Activated naive CD8-positive, alpha-beta T cell treated with anti-CD3 and anti-CD28 coated beads, Interleukin-2, amount 50 U/mL, for 24 hours (primary cell): ENCODE measurements at regions not wholly inside any gene's neighbourhood (a gene's known extent, or its start where the extent isn't known, plus 50 kb on each side); places are given as distances from the start of the nearest gene placed in this dataset.
"Not testable (repeated sequence)": the region's sequence is repeated elsewhere in the genome, so short reads cannot be mapped to it uniquely, and the experiment has no call there.

ENCODE experiments used
- ATAC-seq: fragments of 150-1000 bp; cut with Tn5 transposase; one replicate; pipeline ENCODE4 v1.10.0; 2021
- DNase-seq: peaks from one replicate; pipeline ENCODE4 v3.0.0; 2021
- H3K27ac Mint-ChIP-seq: one replicate; pipeline ENCODE4 v1.8.0; 2021; ENCODE audit warnings: mild to moderate bottlenecking, mixed read lengths
- H3K27me3 Mint-ChIP-seq: one replicate; pipeline ENCODE4 v1.8.0; 2021; ENCODE audit warnings: mixed read lengths
- H3K36me3 Mint-ChIP-seq: one replicate; pipeline ENCODE4 v1.8.0; 2021; ENCODE audit warnings: low read depth, mixed read lengths
- H3K4me1 Mint-ChIP-seq: one replicate; pipeline ENCODE4 v1.8.0; 2021; ENCODE audit warnings: mixed read lengths
- H3K4me3 Mint-ChIP-seq: one replicate; pipeline ENCODE4 v1.8.0; 2021; ENCODE audit warnings: mild to moderate bottlenecking, moderate library complexity, mixed read lengths
- H3K9me3 Mint-ChIP-seq: one replicate; pipeline ENCODE4 v1.8.0; 2021; ENCODE audit warnings: mixed read lengths

DNA sequence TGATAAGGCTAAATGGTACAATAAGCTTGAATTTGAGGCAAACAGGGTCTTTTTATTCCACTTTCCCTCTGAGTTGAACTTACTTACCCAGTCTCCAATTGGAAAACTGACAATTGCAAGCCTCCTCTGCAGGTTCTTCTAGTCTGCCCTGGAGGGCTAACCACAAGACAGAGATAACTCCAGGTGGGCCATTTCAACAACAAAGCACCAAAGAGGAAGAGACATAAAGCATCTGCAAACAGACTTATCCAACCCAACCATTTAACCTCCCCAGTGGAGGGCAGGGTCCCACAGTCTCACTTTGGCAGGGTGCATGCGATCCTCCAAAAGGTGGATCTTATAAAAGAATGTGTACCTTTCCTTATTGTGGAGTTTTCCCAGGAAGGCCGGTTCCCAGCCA, 525.8 kb downstream of the DIPK2A start:
- H3K27me3 Mint-ChIP-seq = no peaks in the 10 kb centered on the region
- H3K36me3 Mint-ChIP-seq = no peaks in the 10 kb centered on the region
- no peak for ATAC-seq
- H3K4me1 Mint-ChIP-seq = no peaks in the 10 kb centered on the region
- H3K4me3 Mint-ChIP-seq = no peak overlapping the region
- H3K27ac Mint-ChIP-seq = no peak overlapping the region
- no peak for DNase-seq
- no peaks in the 10 kb centered on the region for H3K9me3 Mint-ChIP-seq

DNA sequence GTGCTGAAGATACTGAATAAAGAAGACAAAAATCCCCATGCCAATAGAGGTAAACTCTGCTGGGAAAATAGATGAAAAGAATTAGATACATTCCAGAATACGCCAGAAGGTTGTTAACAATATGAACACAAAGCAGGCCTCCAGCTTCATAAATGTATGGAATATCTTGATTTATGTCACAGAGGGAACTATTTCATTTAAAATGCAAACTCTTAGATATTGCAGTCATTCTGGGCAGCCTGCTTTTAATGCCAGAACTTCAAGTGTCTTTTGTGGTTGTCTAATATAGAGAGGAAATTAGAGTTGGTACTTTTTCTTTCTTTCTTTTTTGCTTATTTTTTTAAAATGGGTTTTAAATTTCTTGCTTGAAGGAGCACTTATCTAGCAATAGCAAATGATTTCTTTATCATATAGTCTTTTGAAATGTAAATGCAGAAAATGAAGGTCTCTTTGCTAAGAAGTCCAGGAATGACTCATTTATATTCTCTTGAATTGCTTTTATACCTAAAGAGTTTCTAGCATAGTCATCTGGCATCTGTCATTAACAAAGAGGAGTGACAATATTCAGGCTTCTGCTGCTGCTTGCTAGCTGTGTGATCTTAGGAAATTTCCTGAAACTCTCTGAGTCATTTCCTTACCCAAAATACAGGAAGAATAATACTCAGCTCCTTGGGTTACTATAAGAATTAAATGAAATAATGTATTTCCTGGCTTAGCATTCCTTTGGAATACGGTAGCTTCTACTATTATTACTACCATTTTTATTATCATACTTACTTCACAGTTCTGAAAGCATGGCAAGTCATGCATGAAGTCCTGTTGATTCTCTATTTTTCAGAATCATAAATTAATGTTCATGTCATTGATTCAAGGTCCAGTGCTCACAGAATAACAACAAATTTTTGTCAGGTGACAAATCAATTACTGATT, 527.6 kb downstream of the DIPK2A start:
- H3K27ac Mint-ChIP-seq = no peak overlapping the region
- no peaks in the 10 kb centered on the region for H3K4me1 Mint-ChIP-seq
- H3K9me3 Mint-ChIP-seq = no peaks in the 10 kb centered on the region
- H3K27me3 Mint-ChIP-seq = no peaks in the 10 kb centered on the region
- H3K4me3 Mint-ChIP-seq = no peak overlapping the region
- ATAC-seq (no peak), DNase-seq (no peak)
- no peaks in the 10 kb centered on the region for H3K36me3 Mint-ChIP-seq

DNA sequence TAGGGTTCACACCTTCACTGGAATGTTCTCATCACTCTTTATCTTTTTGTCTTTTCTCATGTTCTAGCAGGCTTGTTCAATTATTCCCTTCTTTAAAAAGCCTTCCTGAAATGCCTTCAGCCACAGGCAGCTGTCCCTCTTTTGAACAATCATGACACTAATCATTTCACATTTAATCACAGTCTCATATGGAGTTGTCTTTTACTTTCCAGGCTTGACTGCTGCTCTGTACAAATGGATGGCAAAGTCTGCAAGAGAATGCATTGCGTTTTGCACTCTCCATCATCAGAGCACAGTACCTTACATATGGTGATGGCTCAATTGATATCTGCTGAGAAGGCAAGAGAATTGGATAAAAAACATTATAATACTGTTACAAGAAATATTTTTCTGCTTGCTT, 529.8 kb downstream of the DIPK2A start:
- no peaks in the 10 kb centered on the region for H3K27me3 Mint-ChIP-seq
- ATAC-seq = no peak

DNA sequence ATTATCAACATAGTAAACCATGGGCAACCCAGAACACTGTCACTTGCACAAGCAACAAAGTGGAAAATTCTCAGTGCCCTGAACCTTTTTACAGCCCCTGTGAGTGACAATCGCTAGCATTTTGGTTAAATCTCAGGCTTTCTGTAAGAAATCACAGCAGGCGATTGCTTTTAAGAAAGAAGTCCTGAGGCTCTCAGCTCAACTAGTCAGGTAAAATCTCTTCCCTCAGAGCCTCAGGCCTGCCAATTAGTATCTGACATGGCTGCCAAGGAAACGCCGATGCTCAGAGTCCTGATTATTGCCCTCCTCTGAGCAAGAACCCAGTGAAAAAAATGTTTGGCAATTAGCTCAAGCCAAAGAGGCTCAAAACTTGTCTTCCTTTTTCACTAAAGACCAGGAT, 530.8 kb downstream of the DIPK2A start:
- Mint-ChIP-seq H3K27ac (no peak overlapping the region), H3K36me3 (no peaks in the 10 kb centered on the region), H3K4me3 (no peak overlapping the region), H3K4me1 (no peaks in the 10 kb centered on the region), H3K9me3 (no peaks in the 10 kb centered on the region), H3K27me3 (no peaks in the 10 kb centered on the region)
- no peak for DNase-seq
- no peak for ATAC-seq

More for the DNA sequence above, 529.8 kb downstream of the DIPK2A start:
- Mint-ChIP-seq H3K4me3 (no peak overlapping the region), H3K9me3 (no peaks in the 10 kb centered on the region), H3K36me3 (no peaks in the 10 kb centered on the region), H3K27ac (no peak overlapping the region), H3K4me1 (no peaks in the 10 kb centered on the region)
- DNase-seq = no peak

DNA sequence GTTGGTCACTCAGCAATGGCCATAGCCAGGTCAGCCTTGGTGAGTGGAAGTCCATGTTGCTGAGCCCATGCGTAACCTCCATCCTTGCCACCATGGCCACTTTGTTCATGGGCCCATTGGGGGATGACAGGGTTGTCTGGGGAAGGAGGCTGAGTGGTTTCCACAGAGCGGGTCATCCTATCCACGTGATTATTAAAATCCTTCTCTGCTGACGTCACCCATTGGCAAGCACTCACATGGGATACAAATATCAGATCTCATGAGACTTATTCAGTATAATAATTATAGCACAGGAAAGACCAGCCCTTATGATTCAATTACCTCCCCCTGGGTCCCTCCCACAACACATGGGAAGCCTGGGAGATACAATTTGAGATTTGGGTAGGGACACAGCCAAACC, 534.8 kb downstream of the DIPK2A start:
- not testable (repeated sequence) for H3K9me3 Mint-ChIP-seq, ATAC-seq, DNase-seq, H3K27ac Mint-ChIP-seq, H3K4me1 Mint-ChIP-seq, H3K27me3 Mint-ChIP-seq, H3K36me3 Mint-ChIP-seq, H3K4me3 Mint-ChIP-seq

DNA sequence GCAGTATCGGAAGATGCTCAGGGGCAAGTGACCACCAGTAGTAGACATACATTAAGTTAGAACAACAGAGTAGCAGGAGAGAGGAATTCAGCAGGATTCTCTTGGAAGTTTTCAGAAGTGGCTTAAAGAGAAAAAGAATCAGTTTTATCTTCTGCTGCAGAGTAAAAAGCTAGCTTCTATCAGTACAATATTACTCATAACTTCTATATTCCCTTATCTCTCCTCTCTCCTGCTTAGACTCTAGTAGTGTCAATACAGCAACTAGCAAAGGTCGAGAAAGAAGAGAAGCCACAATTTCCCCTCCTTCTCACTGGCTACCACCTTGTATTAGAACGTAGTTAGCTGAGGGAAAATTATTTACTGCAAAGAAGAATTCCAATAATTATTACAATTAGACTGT, 539.7 kb downstream of the DIPK2A start:
- Mint-ChIP-seq H3K27ac (no peak overlapping the region), H3K9me3 (no peaks in the 10 kb centered on the region), H3K4me3 (no peak overlapping the region), H3K36me3 (no peaks in the 10 kb centered on the region), H3K4me1 (no peaks in the 10 kb centered on the region), H3K27me3 (no peaks in the 10 kb centered on the region)
- ATAC-seq (no peak), DNase-seq (no peak)

DNA sequence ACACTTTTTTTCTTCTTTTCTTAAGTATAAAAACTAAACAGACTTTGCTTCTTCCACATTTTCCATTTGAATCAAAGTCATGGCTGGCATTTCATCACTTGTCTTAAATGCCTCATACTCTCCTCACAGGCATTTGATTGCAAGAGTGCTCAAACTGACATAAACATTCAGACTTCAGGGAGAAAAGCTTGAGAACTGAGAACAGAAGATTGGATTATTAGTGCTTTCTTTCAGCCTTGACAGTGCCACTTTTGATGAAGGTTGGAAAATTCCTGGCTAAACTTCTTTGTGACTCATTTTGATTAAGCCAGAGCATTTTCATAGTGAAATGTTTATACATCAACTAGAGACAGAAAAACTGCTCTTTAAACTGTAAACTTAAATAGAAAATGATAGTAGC, 544.4 kb downstream of the DIPK2A start:
- no peaks in the 10 kb centered on the region for H3K36me3 Mint-ChIP-seq
- H3K27me3 Mint-ChIP-seq = no peaks in the 10 kb centered on the region
- ATAC-seq = no peak
- H3K9me3 Mint-ChIP-seq = no peaks in the 10 kb centered on the region
- no peak overlapping the region for H3K27ac Mint-ChIP-seq
- no peaks in the 10 kb centered on the region for H3K4me1 Mint-ChIP-seq
- H3K4me3 Mint-ChIP-seq = no peak overlapping the region
- no peak for DNase-seq

DNA sequence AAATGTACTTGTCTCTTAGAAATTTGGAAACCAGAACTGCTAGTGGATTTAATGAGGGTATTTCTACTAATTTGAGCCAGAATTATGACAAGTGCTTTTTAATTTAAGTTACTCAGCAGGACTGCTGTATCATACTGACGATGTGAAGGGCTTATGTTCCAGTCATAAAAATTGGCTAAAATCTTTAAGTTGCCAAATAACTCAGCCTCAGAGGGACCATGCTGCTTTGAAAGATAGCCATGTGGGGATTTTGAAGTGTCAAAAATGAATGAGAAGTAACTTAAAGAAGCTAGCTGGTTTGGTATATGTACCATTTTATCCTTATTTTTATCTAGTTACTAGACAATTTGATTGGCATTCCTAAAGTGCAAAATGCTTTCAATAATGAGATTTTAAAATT, 545.0 kb downstream of the DIPK2A start:
- no peaks in the 10 kb centered on the region for H3K4me1 Mint-ChIP-seq
- H3K9me3 Mint-ChIP-seq = no peaks in the 10 kb centered on the region
- ATAC-seq = no peak
- H3K27ac Mint-ChIP-seq = no peak overlapping the region
- H3K27me3 Mint-ChIP-seq = no peaks in the 10 kb centered on the region
- H3K36me3 Mint-ChIP-seq = no peaks in the 10 kb centered on the region
- DNase-seq = no peak
- no peak overlapping the region for H3K4me3 Mint-ChIP-seq

DNA sequence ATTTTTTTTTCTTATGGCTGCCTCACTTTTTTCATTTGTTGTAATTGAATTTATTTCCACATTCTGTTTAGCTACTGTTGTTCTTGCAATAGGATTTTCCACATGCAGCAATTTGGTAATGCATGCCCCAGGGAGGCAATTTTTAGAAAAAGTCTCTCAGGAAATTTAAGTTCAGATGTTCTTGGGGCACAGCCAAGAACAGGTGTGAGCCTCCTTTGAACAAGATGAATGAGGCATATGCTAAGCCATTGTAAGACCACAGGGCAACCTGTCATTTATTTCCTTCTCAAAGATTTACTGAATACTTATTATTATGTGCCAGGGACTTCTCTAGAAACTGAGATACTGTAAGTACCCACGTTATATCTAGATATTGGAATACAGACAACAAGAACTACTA, 549.5 kb downstream of the DIPK2A start:
- ATAC-seq (no peak), DNase-seq (no peak)
- Mint-ChIP-seq H3K27ac (no peak overlapping the region), H3K4me3 (no peak overlapping the region), H3K36me3 (no peaks in the 10 kb centered on the region), H3K9me3 (no peaks in the 10 kb centered on the region), H3K27me3 (no peaks in the 10 kb centered on the region), H3K4me1 (no peaks in the 10 kb centered on the region)

DNA sequence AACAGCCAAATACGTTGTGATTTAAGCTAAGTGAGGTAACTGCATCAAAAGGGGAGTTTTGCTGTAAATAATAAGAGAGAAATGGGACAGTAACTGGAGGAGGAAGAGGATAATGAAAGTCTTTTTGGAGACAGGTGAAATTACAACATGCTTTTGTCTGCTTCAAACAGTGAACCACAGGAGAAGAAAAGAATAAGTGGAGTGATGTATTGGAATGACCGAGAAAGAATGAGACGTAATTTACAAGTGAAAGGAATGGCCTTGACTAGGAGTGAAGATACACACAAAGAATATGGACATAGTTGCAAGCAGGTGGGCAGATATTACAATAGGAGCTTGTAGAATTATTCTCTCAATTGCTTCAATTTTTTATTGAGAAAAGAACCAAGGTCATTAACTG, 550.8 kb downstream of the DIPK2A start:
- H3K4me1 Mint-ChIP-seq = no peaks in the 10 kb centered on the region
- no peak for ATAC-seq

DNA sequence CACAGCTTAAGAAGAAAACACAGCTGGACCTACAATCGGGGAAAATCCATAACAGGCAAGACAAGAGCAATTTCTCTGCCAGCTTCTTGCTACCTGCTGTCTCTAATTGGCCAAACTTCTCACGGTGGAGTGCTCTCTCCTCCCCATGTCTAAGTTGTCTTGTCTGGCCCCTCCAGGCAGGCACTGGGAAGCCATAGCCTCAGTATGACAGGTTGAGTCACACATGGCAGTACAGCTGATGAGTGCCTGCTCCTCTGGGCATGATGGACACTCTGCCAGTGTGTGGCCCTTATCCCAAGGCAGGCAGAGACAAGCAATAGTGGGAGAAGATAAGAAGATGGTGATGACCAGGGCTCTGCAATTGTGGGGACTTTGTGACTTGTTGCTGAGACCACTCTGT, 551.8 kb downstream of the DIPK2A start:
- Mint-ChIP-seq H3K36me3 (no peaks in the 10 kb centered on the region), H3K27ac (no peak overlapping the region), H3K4me1 (no peaks in the 10 kb centered on the region), H3K4me3 (no peak overlapping the region), H3K9me3 (no peaks in the 10 kb centered on the region), H3K27me3 (no peaks in the 10 kb centered on the region)
- DNase-seq (no peak), ATAC-seq (no peak)

More for the DNA sequence above, 550.8 kb downstream of the DIPK2A start:
- no peaks in the 10 kb centered on the region for H3K9me3 Mint-ChIP-seq
- no peak for DNase-seq
- H3K36me3 Mint-ChIP-seq = no peaks in the 10 kb centered on the region
- H3K27ac Mint-ChIP-seq = no peak overlapping the region
- no peak overlapping the region for H3K4me3 Mint-ChIP-seq
- H3K27me3 Mint-ChIP-seq = no peaks in the 10 kb centered on the region

DNA sequence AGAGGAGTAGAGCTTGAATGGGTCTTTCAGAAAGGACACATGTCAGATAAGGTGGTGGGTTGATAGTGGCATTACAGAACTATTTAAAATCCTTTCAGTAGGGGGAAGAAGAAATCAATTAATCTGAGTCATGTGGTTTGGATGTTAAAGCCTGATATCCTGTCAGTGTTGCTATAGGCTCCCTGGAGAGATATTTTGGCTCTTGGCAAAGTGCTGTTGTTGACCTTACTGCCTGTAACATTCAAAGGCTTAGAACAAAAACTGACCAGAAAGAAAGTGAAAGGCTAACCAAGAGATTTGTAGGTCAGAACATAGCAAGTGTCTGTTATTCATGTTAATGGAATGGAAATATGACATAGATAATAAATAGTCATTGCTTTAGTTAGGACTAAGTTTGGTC, 552.9 kb downstream of the DIPK2A start:
- Mint-ChIP-seq H3K36me3 (no peaks in the 10 kb centered on the region), H3K4me1 (no peaks in the 10 kb centered on the region), H3K4me3 (no peak overlapping the region), H3K27me3 (no peaks in the 10 kb centered on the region), H3K9me3 (no peaks in the 10 kb centered on the region), H3K27ac (no peak overlapping the region)
- ATAC-seq = no peak
- DNase-seq = no peak

DNA sequence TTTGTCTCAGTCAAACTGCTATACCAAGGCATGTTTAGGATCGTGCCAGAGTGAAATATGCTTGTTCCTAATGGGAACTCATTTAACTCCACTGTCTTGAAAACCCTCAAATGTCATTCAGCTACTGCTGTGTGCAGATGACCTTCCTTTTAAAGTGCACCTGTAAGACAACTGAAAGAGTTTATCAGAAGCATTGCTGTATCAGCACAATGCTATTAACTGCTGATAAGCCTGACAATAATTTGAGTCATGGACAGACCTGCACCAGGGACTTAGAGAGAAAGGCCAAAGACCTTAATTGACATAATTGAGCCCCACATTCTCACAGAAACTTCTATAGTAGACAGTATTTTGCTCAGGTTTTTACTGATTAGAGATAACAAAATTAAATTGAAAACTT, 557.9 kb downstream of the DIPK2A start:
- ATAC-seq (no peak), DNase-seq (no peak)
- Mint-ChIP-seq H3K9me3 (no peaks in the 10 kb centered on the region), H3K27ac (no peak overlapping the region), H3K4me1 (no peaks in the 10 kb centered on the region), H3K36me3 (no peaks in the 10 kb centered on the region), H3K27me3 (no peaks in the 10 kb centered on the region), H3K4me3 (no peak overlapping the region)

DNA sequence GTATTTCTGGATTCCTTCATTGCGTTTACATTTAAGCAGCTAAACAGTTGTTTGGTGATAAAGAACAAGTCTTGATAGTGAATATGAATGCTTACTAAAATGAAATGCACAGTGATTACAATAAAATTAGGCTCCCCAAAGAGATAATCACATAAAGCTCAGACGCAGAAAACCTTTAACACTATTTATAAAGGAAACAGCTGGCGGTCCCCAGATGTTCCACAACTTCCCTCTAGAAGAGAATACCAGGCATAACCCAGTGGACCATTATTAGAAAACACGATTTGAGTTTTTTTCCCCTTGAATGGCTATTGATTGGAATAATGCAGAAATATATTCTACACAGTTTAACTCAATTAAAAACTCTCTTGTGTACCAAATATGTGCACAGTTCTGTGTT, 573.2 kb downstream of the DIPK2A start:
- Mint-ChIP-seq H3K27me3 (peaks cover 2% of the 10 kb centered on the region), H3K27ac (no peak overlapping the region), H3K4me3 (no peak overlapping the region), H3K36me3 (no peaks in the 10 kb centered on the region), H3K4me1 (no peaks in the 10 kb centered on the region), H3K9me3 (no peaks in the 10 kb centered on the region)
- DNase-seq = no peak
- ATAC-seq = no peak

DNA sequence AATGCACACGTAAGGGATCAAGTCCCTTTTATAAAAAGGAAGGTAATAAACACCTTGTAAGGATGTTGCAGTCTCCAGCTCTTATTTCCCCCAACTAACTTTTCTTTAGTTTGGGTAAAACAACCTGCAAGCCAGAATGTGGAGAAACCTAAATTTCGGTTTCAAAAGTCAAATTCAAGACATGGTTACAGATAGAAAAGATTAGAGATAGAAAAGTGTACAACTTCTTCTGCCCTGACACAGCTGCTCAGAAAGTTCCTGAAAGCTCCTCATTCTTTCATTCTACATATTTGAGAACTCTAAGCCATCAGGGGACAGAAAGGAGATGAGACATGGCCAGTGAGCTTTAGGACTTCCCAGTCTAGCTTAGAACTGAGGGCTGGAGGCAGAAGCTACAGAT, 574.9 kb downstream of the DIPK2A start:
- no peaks in the 10 kb centered on the region for H3K9me3 Mint-ChIP-seq
- H3K27ac Mint-ChIP-seq = no peak overlapping the region
- no peak for DNase-seq
- no peaks in the 10 kb centered on the region for H3K36me3 Mint-ChIP-seq
- no peaks in the 10 kb centered on the region for H3K4me1 Mint-ChIP-seq
- no peaks in the 10 kb centered on the region for H3K27me3 Mint-ChIP-seq
- no peak overlapping the region for H3K4me3 Mint-ChIP-seq
- no peak for ATAC-seq

DNA sequence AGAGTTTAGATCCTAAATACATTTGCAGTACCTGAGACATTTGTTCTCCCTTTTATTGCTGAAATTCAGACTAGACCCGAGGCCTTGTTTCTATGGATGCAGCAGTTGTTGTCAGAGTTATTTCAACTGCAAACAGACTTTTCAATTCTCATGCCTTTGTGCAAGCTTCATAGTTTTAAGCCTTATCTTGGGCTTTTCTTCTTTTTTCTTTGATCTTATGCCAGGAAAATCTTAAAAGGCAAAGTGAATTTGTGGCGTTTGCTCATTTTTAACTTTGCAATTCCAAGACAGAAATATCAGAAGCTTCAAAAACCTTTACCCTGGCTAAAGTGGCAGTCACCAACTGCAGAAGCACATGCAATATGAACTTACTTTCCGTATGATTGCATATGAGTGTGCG, 576.7 kb downstream of the DIPK2A start:
- no peaks in the 10 kb centered on the region for H3K27me3 Mint-ChIP-seq
- no peak for DNase-seq
- no peak for ATAC-seq
- no peak overlapping the region for H3K27ac Mint-ChIP-seq
- H3K4me3 Mint-ChIP-seq = no peak overlapping the region
- no peaks in the 10 kb centered on the region for H3K4me1 Mint-ChIP-seq
- no peaks in the 10 kb centered on the region for H3K36me3 Mint-ChIP-seq
- no peaks in the 10 kb centered on the region for H3K9me3 Mint-ChIP-seq
